Ovary (tissue), 7 donors: ENCODE measurements at regions not wholly inside any gene's neighbourhood (a gene's known extent, or its start where the extent isn't known, plus 50 kb on each side); places are given as distances from the start of the nearest gene placed in this dataset.

ENCODE experiments used
- DNase-seq, 5 donors: peaks; one replicate each; pipeline ENCODE4 v3.0.0-alpha.2; 2019 to 2020
- H3K27ac ChIP-seq, 2 donors: fragments of 200-600 bp; one replicate each; pipeline versions ENCODE4 v1.5.1 to v1.8.0; 2019 to 2022
- H3K27me3 ChIP-seq: fragments of 200-600 bp; one replicate; pipeline ENCODE4 v1.8.0; 2022
- H3K36me3 ChIP-seq: fragments of 200-600 bp; sonication (generic); one replicate; pipeline ENCODE4 v1.5.1; 2019
- H3K4me1 ChIP-seq: one replicate; pipeline ENCODE4 v1.8.1; 2013; ENCODE audit warnings: mild to moderate bottlenecking, moderate library complexity; ENCODE audit not compliant: insufficient read depth
- H3K4me3 ChIP-seq: fragments of 200-600 bp; sonication (generic); one replicate; pipeline ENCODE4 v1.5.1; 2017
- H3K9me3 ChIP-seq, 2 donors: fragments of 200-600 bp in 1 of 2; sonication (generic) in 1 of 2; one replicate each; pipeline versions ENCODE4 v1.5.1 to v1.8.1; 2013 to 2019; ENCODE audit warnings: mild to moderate bottlenecking in 1 of 2, moderate library complexity in 1 of 2
- CTCF ChIP-seq, 3 donors: fragments of 450-650 bp in 2 of 3; fragments of 200-600 bp in 1 of 3; IDR thresholded peaks; one replicate each; pipeline versions ENCODE4 v1.5.1 to v1.8.0; 2016 to 2022; ENCODE audit warnings: antibody characterized with exemption in 3 of 3, mild to moderate bottlenecking in 1 of 3
- EP300 ChIP-seq: sonication (generic); formaldehyde crosslinking; IDR thresholded peaks from one replicate; pipeline ENCODE4 v1.6.1; 2017; ENCODE audit warnings: antibody characterized with exemption
- POLR2A ChIP-seq: fragments of 450-650 bp; IDR thresholded peaks from one replicate; pipeline ENCODE4 v1.6.1; 2017; ENCODE audit warnings: antibody characterized with exemption, mild to moderate bottlenecking, moderate library complexity
- WGBS, 3 donors: extraction: QIAGEN DNeasy Blood & Tissue Kit in 1 of 3; methylation state at CpG; one replicate each; pipeline versions ENCODE4 v1.1.5 to v1.1.7; 2013 to 2017; 5-methylcytosine and 5-hydroxymethylcytosine counted together
- intact Hi-C, 4 donors: fragments of 100-400 bp; cut with DNase I; formaldehyde crosslinking; loops; one replicate each; pipeline versions ENCODE4 v1.11.0 to v1.15.1; 2022 to 2023
- donor health status: DM: no; HTN: no; CAD: no; lungs with moderate emphysema.
- donor health status: DM: no; HTN: no; CAD: no.
- donor health status: Bipolar disorder and iron deficiency.
- donor health status: DM: no; HTN: no; CAD: no.
- donor health status: DM: yes; HTN: yes; CAD: no.

- Histone ChIP-seq H3K4me3 (no peak overlapping the region), H3K27me3 (no peaks in the 10 kb centered on the region), H3K4me1 (no peaks in the 10 kb centered on the region), H3K9me3 (no peaks in the 10 kb centered on the region), H3K36me3 (no peaks in the 10 kb centered on the region), H3K27ac (no peak overlapping the region)
- 49 to 58% (median 55%) methylated on average over 1 of the region's 1 CpG for WGBS, 3 donors
- no peak for TF ChIP-seq CTCF (IDR thresholded peaks at IDR 0.05)
- TF ChIP-seq POLR2A, result no peak
- no peak for TF ChIP-seq EP300
- no peak for DNase-seq
- intact Hi-C loops, result no loop called here
Measured at GRCh38 chr2:193267496-193268002, 1072.8 kb upstream of the TMEFF2 start.

- intact Hi-C loops, result no loop called here
- Histone ChIP-seq H3K27me3 (no peaks in the 10 kb centered on the region), H3K27ac (no peak overlapping the region), H3K36me3 (no peaks in the 10 kb centered on the region), H3K4me3 (no peak overlapping the region), H3K9me3 (no peaks in the 10 kb centered on the region), H3K4me1 (no peaks in the 10 kb centered on the region)
- no peak for DNase-seq
- TF ChIP-seq EP300 (no peak), POLR2A (no peak), CTCF (IDR thresholded peaks at IDR 0.05) (no peak)
Measured at GRCh38 chr2:193253014-193253530, 1058.3 kb upstream of the TMEFF2 start.

- DNase-seq, result no peak
- no peak for TF ChIP-seq EP300
- TF ChIP-seq CTCF (IDR thresholded peaks at IDR 0.05), result no peak
- no peak for TF ChIP-seq POLR2A
- Histone ChIP-seq H3K36me3 (no peaks in the 10 kb centered on the region), H3K4me1 (no peaks in the 10 kb centered on the region), H3K27me3 (no peaks in the 10 kb centered on the region), H3K9me3 (no peaks in the 10 kb centered on the region), H3K27ac (no peak overlapping the region), H3K4me3 (no peak overlapping the region)
- intact Hi-C loops, result no loop called here
- WGBS, 3 donors, result 46 to 56% (median 50%) methylated on average over 3 of the region's 3 CpGs
Measured at GRCh38 chr2:193251909-193252308, 1057.2 kb upstream of the TMEFF2 start.

GRCh38 chr2:193250389-193250788 lies 1055.7 kb upstream of the TMEFF2 start:
- Histone ChIP-seq H3K27me3 (no peaks in the 10 kb centered on the region), H3K9me3 (no peaks in the 10 kb centered on the region), H3K4me3 (no peak overlapping the region), H3K27ac (no peak overlapping the region), H3K36me3 (no peaks in the 10 kb centered on the region), H3K4me1 (no peaks in the 10 kb centered on the region)
- no peak for DNase-seq
- TF ChIP-seq EP300, result no peak
- intact Hi-C loops, result no loop called here

GRCh38 chr2:193240752-193241151 lies 1046.0 kb upstream of the TMEFF2 start:
- Histone ChIP-seq H3K4me1 (no peaks in the 10 kb centered on the region), H3K27me3 (no peaks in the 10 kb centered on the region), H3K9me3 (no peaks in the 10 kb centered on the region), H3K36me3 (no peaks in the 10 kb centered on the region), H3K4me3 (no peak overlapping the region), H3K27ac (no peak overlapping the region)
- no peak for TF ChIP-seq CTCF (IDR thresholded peaks at IDR 0.05)
- no peak for TF ChIP-seq EP300
- TF ChIP-seq POLR2A, result no peak
- 82 to 85% (median 84%) methylated on average over 1 of the region's 1 CpG for WGBS, 3 donors
- no peak for DNase-seq
- intact Hi-C loops, result no loop called here
